Fibroblast of villous mesenchyme (primary cell): ENCODE measurements at regions not wholly inside any gene's neighbourhood (a gene's known extent, or its start where the extent isn't known, plus 50 kb on each side); places are given as distances from the start of the nearest gene placed in this dataset.

Experiments used
- DNase-seq: peaks from one replicate; pipeline ENCODE4 v3.0.0-alpha.2; 2010; ENCODE audit warnings: low read depth
- H3K4me3 ChIP-seq: 2 replicates; pipeline ENCODE4 v1.5.1; 2011; ENCODE audit warnings: low read depth, mild to moderate bottlenecking, low read length
- CTCF ChIP-seq: IDR thresholded peaks from 2 replicates; pipeline ENCODE4 v1.5.1; 2012; ENCODE audit warnings: low read depth, mild to moderate bottlenecking, low read length; ENCODE audit not compliant: insufficient read depth

DNA sequence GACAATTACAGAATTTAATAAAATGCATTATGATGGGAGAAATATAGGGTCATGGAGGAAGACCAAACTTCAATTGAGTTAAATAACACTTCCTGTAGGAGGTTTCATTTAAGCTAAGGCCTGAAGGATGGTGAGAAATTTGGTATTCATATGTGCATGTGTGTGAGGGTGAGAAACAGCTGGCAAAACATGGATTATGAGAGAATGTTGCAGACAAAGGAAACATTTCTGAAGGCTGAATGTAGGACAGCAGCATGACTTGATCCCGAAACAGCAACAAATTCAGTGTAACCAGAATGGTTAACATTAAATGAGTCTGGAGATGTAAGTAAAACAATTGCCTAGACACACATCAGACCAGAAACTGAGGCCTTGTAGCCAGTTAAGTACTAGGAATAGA lies 630.8 kb downstream of the NR4A2 start:
- no peak for TF ChIP-seq CTCF
- H3K4me3 ChIP-seq: no peak overlapping the region
- DNase-seq: no peak

DNA sequence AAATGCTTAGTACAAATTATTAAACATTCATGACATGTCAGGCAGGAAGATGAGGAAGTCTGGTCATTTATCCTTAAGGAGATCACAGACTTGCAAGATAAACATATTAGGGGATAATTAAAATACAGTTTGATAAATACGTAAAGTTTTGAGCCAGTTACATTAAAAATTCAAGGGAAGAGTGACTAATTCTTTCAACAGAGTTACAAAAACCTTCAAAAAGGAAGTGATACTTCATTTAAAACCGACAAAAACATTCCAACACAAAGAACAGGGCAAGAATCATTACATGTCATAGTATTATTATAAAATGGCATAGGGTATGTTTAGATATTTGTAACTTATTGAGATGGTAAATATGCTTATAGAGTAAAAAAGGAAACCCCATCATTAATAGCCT lies 636.0 kb downstream of the NR4A2 start:
- no peak overlapping the region for H3K4me3 ChIP-seq
- TF ChIP-seq CTCF: no peak
- DNase-seq: no peak

- H3K4me3 ChIP-seq: no peak overlapping the region
- no peak for DNase-seq
- TF ChIP-seq CTCF: no peak
Observed at GRCh38 chr2:155695505-155695904, 637.0 kb downstream of the NR4A2 start.

DNA sequence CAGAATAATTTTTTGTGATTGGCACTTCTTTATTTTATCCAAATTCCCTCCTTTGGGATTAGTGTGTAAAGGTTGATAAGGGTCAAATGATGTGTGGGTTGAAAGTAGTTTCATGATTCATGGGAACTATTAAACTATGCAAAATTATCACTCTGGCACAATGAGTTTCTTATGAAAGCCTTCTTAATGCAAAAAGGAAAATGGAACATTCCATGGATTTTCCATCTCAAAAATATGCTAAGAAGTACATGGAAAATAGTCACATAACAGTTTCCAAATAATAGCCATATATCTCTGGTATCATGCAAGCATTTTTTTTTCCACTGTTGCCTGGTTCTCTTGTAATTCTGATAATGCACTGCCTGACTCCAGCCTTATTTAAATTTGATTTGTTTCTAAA lies 639.7 kb downstream of the NR4A2 start:
- TF ChIP-seq CTCF: no peak
- no peak for DNase-seq
- no peak overlapping the region for H3K4me3 ChIP-seq

DNA sequence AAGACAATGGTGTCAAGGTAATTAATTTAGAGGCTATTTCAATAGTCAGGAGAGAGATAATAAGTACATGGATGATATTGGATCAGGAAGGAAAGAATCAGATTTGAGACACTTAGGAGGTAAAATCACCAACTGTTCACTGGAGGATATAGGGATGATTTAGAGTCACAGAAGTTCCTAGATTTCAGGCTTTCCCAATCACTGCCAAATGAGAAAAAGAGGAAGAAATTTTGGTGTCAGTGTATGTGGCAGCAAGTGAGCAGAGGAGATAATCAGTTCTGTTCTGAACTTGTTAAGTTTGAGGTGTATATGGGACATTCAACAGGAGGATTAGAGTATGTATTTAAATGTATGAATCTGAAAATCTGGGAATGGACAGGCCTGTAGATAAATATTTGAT lies 640.4 kb downstream of the NR4A2 start:
- no peak for DNase-seq

DNA sequence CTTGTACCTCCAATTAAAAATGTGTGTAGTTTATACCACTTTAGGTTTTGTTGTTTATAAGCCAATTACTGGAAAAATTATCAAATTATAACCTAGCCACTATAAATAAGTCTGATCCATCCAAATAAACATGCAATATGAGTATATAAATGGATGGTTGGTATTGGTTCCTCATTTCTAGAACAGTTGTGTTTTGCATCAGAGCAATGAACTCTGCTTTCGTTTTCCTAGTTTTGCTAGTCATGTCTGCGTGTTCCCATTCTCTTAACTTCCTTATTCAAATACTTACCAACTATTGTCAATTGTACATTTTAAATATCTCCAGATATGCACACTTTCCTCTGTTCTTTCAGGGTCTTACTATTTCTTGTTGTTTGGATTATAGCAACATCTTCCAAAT lies 641.7 kb downstream of the NR4A2 start:
- no peak overlapping the region for H3K4me3 ChIP-seq
- no peak for TF ChIP-seq CTCF
- no peak for DNase-seq

More for the DNA sequence above, 640.4 kb downstream of the NR4A2 start:
- no peak for TF ChIP-seq CTCF
- H3K4me3 ChIP-seq: no peak overlapping the region

DNA sequence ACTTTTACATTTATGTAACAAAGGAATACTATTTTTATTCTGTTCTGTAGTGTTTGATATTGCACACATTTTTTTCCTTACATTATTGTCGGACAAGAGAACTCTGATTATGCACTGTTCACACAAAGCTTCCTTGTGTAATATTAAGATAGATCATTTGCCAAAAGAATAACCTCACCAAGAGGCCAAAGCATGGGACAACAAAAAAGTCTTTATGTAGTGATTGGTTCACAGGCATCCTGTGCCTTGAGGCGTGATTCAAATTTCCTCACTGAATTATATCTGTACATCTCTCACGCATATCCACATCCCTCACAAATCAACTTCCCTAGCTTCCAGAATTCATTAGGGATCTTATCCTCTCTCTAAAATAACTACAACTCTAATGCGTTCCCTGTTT lies 642.7 kb downstream of the NR4A2 start:
- H3K4me3 ChIP-seq: no peak overlapping the region
- TF ChIP-seq CTCF: no peak
- DNase-seq: no peak
